D721Med (cell line): ENCODE measurements at regions not wholly inside any gene's neighbourhood (a gene's known extent, or its start where the extent isn't known, plus 50 kb on each side); places are given as distances from the start of the nearest gene placed in this dataset.

Experiments
- DNase-seq: peaks from one replicate; pipeline ENCODE4 v3.0.0; 2011; ENCODE audit warnings: low spot score; ENCODE audit not compliant: insufficient read length
- FAIRE-seq: peaks from 2 replicates; lab custom pipeline; 2011; peaks lifted over from hg19 to GRCh38; lab: Jason Lieb, UNC
- CTCF ChIP-seq: IDR thresholded peaks from 2 replicates; pipeline ENCODE4 v1.5.1; 2012; ENCODE audit warnings: mild to moderate bottlenecking, control low read depth; ENCODE audit not compliant: insufficient read depth; ENCODE audit errors: missing control alignments

- DNase-seq (no peak), FAIRE-seq (no peak)
- no peak for TF ChIP-seq CTCF
Measured at GRCh38 chr2:235311044-235311443, 182.8 kb upstream of the AGAP1 start.

- FAIRE-seq (no peak), DNase-seq (no peak)
- TF ChIP-seq CTCF: no peak
Measured at GRCh38 chr2:235312571-235312970, 181.3 kb upstream of the AGAP1 start.

- no peak for TF ChIP-seq CTCF
- FAIRE-seq: no peak
Measured at GRCh38 chr2:235314371-235314930, 179.4 kb upstream of the AGAP1 start.

GRCh38 chr2:235319095-235319494 is 174.7 kb upstream of the AGAP1 start:
- no peak for TF ChIP-seq CTCF
- FAIRE-seq: no peak
- DNase-seq: no peak

More at GRCh38 chr2:235314371-235314930, 179.4 kb upstream of the AGAP1 start:
- no peak for DNase-seq

- DNase-seq (no peak), FAIRE-seq (no peak)
- no peak for TF ChIP-seq CTCF
Measured at GRCh38 chr2:235320326-235320725, 173.5 kb upstream of the AGAP1 start.

GRCh38 chr2:235324324-235324723 is 169.5 kb upstream of the AGAP1 start:
- FAIRE-seq (no peak), DNase-seq (no peak)
- TF ChIP-seq CTCF: no peak

GRCh38 chr2:235325151-235325550 is 168.7 kb upstream of the AGAP1 start:
- TF ChIP-seq CTCF: no peak
- no peak for FAIRE-seq
- no peak for DNase-seq
